ENCODE measurements at regions not wholly inside any gene's neighbourhood (a gene's known extent, or its start where the extent isn't known, plus 50 kb on each side); places are given as distances from the start of the nearest gene placed in this dataset.
A peak's percentile ranks its signal among the peaks of the same experiment; 100 is the strongest.
"Not testable (repeated sequence)": the region's sequence is repeated elsewhere in the genome, so short reads cannot be mapped to it uniquely, and the experiment has no call there.

GRCh38 chr6:15747354-15747883 is 84.6 kb upstream of the DTNBP1 start:
- Mint-ChIP-seq H3K9me3 (no peaks in the 10 kb centered on the region), H3K4me3 (no peak overlapping the region), H3K27me3 (ENCODE audit: low read depth) (peaks cover 2% of the 10 kb centered on the region), H3K27ac (no peak overlapping the region), H3K4me1 (ENCODE audit: low read depth) (peaks cover 3% of the 10 kb centered on the region), H3K36me3 (ENCODE audit: low read depth) (no peaks in the 10 kb centered on the region)
- DNase-seq, result no peak
- intact Hi-C loops (cut with micrococcal nuclease), result no loop called here
- CTCF ChIA-PET, result no interaction called here

GRCh38 chr6:15745781-15746180 is 83.0 kb upstream of the DTNBP1 start:
- no peak for DNase-seq
- Mint-ChIP-seq H3K4me3 (no peak overlapping the region), H3K4me1 (ENCODE audit: low read depth) (peaks cover 3% of the 10 kb centered on the region), H3K27me3 (ENCODE audit: low read depth) (peaks cover 2% of the 10 kb centered on the region), H3K9me3 (no peaks in the 10 kb centered on the region), H3K27ac (no peak overlapping the region), H3K36me3 (ENCODE audit: low read depth) (no peaks in the 10 kb centered on the region)
- CTCF ChIA-PET, result interaction anchor here (1.3 kb wide), 1 partner anchor 48 kb away, joined by 3 read pairs; no protein-coding TSS in a partner anchor
- intact Hi-C loops (cut with micrococcal nuclease), result no loop called here

GRCh38 chr6:15744818-15745402 is 82.1 kb upstream of the DTNBP1 start:
- intact Hi-C loops (cut with micrococcal nuclease), result no loop called here
- H3K4me3 Mint-ChIP-seq, result no peak overlapping the region

GRCh38 chr6:15742013-15742412 is 79.2 kb upstream of the DTNBP1 start:
- intact Hi-C loops (cut with micrococcal nuclease); H3K4me1 Mint-ChIP-seq (ENCODE audit: low read depth); H3K27me3 Mint-ChIP-seq (ENCODE audit: low read depth); DNase-seq; CTCF ChIA-PET; H3K27ac Mint-ChIP-seq; H3K4me3 Mint-ChIP-seq; H3K9me3 Mint-ChIP-seq; H3K36me3 Mint-ChIP-seq (ENCODE audit: low read depth): not testable (repeated sequence)

More at GRCh38 chr6:15744818-15745402, 82.1 kb upstream of the DTNBP1 start:
- CTCF ChIA-PET, result interaction anchor here (1.3 kb wide), 1 partner anchor 49 kb away, joined by 3 read pairs; no protein-coding TSS in a partner anchor
- DNase-seq, result no peak
- H3K9me3 Mint-ChIP-seq, result no peaks in the 10 kb centered on the region
- no peaks in the 10 kb centered on the region for H3K36me3 Mint-ChIP-seq (ENCODE audit: low read depth)
- H3K27ac Mint-ChIP-seq, result no peak overlapping the region
- peaks cover 3% of the 10 kb centered on the region for H3K4me1 Mint-ChIP-seq (ENCODE audit: low read depth)
- peaks cover 2% of the 10 kb centered on the region for H3K27me3 Mint-ChIP-seq (ENCODE audit: low read depth)

- intact Hi-C loops (cut with micrococcal nuclease), result no loop called here
- Mint-ChIP-seq H3K4me1 (ENCODE audit: low read depth) (peaks cover 8% of the 10 kb centered on the region), H3K27me3 (ENCODE audit: low read depth) (peaks cover 2% of the 10 kb centered on the region), H3K4me3 (no peak overlapping the region), H3K9me3 (no peaks in the 10 kb centered on the region), H3K27ac (no peak overlapping the region), H3K36me3 (ENCODE audit: low read depth) (no peaks in the 10 kb centered on the region)
- CTCF ChIA-PET, result no interaction called here
- no peak for DNase-seq
Measured at GRCh38 chr6:15741405-15741804, 78.6 kb upstream of the DTNBP1 start.

- Mint-ChIP-seq H3K36me3 (ENCODE audit: low read depth) (no peaks in the 10 kb centered on the region), H3K4me1 (ENCODE audit: low read depth) (peaks cover 20% of the 10 kb centered on the region), H3K27ac (no peak overlapping the region), H3K27me3 (ENCODE audit: low read depth) (peaks cover 2% of the 10 kb centered on the region), H3K4me3 (no peak overlapping the region), H3K9me3 (no peaks in the 10 kb centered on the region)
- intact Hi-C loops (cut with micrococcal nuclease), result no loop called here
- CTCF ChIA-PET, result no interaction called here
- DNase-seq, result no peak
Measured at GRCh38 chr6:15739867-15740266, 77.0 kb upstream of the DTNBP1 start.

- Mint-ChIP-seq H3K4me3 (no peak overlapping the region), H3K27me3 (ENCODE audit: low read depth) (peaks cover 4% of the 10 kb centered on the region), H3K4me1 (ENCODE audit: low read depth) (peaks cover 23% of the 10 kb centered on the region), H3K27ac (no peak overlapping the region), H3K9me3 (no peaks in the 10 kb centered on the region), H3K36me3 (ENCODE audit: low read depth) (no peaks in the 10 kb centered on the region)
- intact Hi-C loops (cut with micrococcal nuclease), result no loop called here
- CTCF ChIA-PET, result no interaction called here
- no peak for DNase-seq
Measured at GRCh38 chr6:15739353-15739752, 76.5 kb upstream of the DTNBP1 start.

GRCh38 chr6:15738195-15738594 is 75.4 kb upstream of the DTNBP1 start:
- CTCF ChIA-PET; H3K4me3 Mint-ChIP-seq; H3K36me3 Mint-ChIP-seq (ENCODE audit: low read depth); H3K27me3 Mint-ChIP-seq (ENCODE audit: low read depth); H3K27ac Mint-ChIP-seq; H3K9me3 Mint-ChIP-seq; DNase-seq; intact Hi-C loops (cut with micrococcal nuclease): not testable (repeated sequence)
- H3K4me1 Mint-ChIP-seq (ENCODE audit: low read depth), result peaks cover 35% of the 10 kb centered on the region

GRCh38 chr6:15736297-15736696 is 73.5 kb upstream of the DTNBP1 start:
- CTCF ChIA-PET, result interaction anchor here (1.1 to 1.6 kb wide), 2 partner anchors 17 to 45 kb away, joined by 3 to 5 read pairs; no protein-coding TSS in a partner anchor

GRCh38 chr6:15735567-15736265 is 72.9 kb upstream of the DTNBP1 start:
- no peak for DNase-seq
- no peak overlapping the region for H3K4me3 Mint-ChIP-seq
- H3K36me3 Mint-ChIP-seq (ENCODE audit: low read depth), result no peaks in the 10 kb centered on the region
- no peaks in the 10 kb centered on the region for H3K9me3 Mint-ChIP-seq
- intact Hi-C loops (cut with micrococcal nuclease), result loop anchor here (1.0 kb wide), 2 partner anchors 20 to 41 kb away; no protein-coding TSS in a partner anchor
- CTCF ChIA-PET, result interaction anchor here (0.7 to 1.6 kb wide), 3 partner anchors 18 to 44 kb away, joined by 3 to 5 read pairs (median 3); no protein-coding TSS in a partner anchor
- peak overlapping the region; percentile 43 for H3K27ac Mint-ChIP-seq
- peaks cover 2% of the 10 kb centered on the region for H3K27me3 Mint-ChIP-seq (ENCODE audit: low read depth)
- H3K4me1 Mint-ChIP-seq (ENCODE audit: low read depth), result peaks cover 47% of the 10 kb centered on the region

More at GRCh38 chr6:15736297-15736696, 73.5 kb upstream of the DTNBP1 start:
- H3K36me3 Mint-ChIP-seq (ENCODE audit: low read depth), result no peaks in the 10 kb centered on the region
- peaks cover 2% of the 10 kb centered on the region for H3K27me3 Mint-ChIP-seq (ENCODE audit: low read depth)
- no peak overlapping the region for H3K4me3 Mint-ChIP-seq
- H3K4me1 Mint-ChIP-seq (ENCODE audit: low read depth), result peaks cover 47% of the 10 kb centered on the region
- no peaks in the 10 kb centered on the region for H3K9me3 Mint-ChIP-seq
- intact Hi-C loops (cut with micrococcal nuclease), result no loop called here
- no peak overlapping the region for H3K27ac Mint-ChIP-seq
- DNase-seq, result no peak

- DNase-seq, result no peak
- peaks cover 47% of the 10 kb centered on the region for H3K4me1 Mint-ChIP-seq (ENCODE audit: low read depth)
- H3K27ac Mint-ChIP-seq, result no peak overlapping the region
- H3K4me3 Mint-ChIP-seq, result no peak overlapping the region
- CTCF ChIA-PET, result interaction anchor here (0.6 to 0.7 kb wide), 3 partner anchors 12 to 178 kb away, joined by 3 to 5 read pairs (median 3); no protein-coding TSS in a partner anchor
- intact Hi-C loops (cut with micrococcal nuclease), result no loop called here
- H3K27me3 Mint-ChIP-seq (ENCODE audit: low read depth), result peaks cover 2% of the 10 kb centered on the region
- H3K36me3 Mint-ChIP-seq (ENCODE audit: low read depth), result no peaks in the 10 kb centered on the region
- no peaks in the 10 kb centered on the region for H3K9me3 Mint-ChIP-seq
Measured at GRCh38 chr6:15734118-15734897, 71.5 kb upstream of the DTNBP1 start.

- CTCF ChIA-PET, result interaction anchor here (0.7 kb wide), 1 partner anchor 15 kb away, joined by 3 read pairs; no protein-coding TSS in a partner anchor
- H3K9me3 Mint-ChIP-seq, result no peaks in the 10 kb centered on the region
Measured at GRCh38 chr6:15730922-15731321, 68.1 kb upstream of the DTNBP1 start.

More at GRCh38 chr6:15730922-15731321, 68.1 kb upstream of the DTNBP1 start:
- Mint-ChIP-seq H3K4me3 (no peak overlapping the region), H3K4me1 (ENCODE audit: low read depth) (peaks cover 37% of the 10 kb centered on the region), H3K27ac (no peak overlapping the region), H3K36me3 (ENCODE audit: low read depth) (no peaks in the 10 kb centered on the region), H3K27me3 (ENCODE audit: low read depth) (peaks cover 2% of the 10 kb centered on the region)
- intact Hi-C loops (cut with micrococcal nuclease), result no loop called here
- no peak for DNase-seq

All from activated naive CD4-positive, alpha-beta T cell treated with anti-CD3 and anti-CD28 coated beads for 36 hours (primary cell).